ENCODE measurements at regions not wholly inside any gene's neighbourhood (a gene's known extent, or its start where the extent isn't known, plus 50 kb on each side); places are given as distances from the start of the nearest gene placed in this dataset.

DNA sequence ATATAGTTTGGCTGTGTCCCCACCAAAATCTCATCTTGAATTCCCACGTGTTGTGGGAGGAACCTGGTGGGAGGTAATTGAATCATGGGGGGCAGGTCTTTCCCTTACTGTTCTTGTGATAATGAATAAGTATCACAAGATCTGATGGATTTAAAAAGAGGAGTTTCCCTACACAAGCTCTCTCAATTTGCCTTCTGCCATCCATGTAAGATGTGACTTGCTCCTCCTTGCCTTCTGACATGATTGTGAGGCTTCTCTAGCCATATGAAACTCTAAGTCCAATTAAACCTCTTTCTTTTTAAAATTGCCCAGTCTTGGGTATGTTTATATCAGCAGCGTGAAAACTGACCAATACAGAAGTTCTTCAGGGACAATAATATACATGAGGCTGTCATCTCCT, 425.1 kb downstream of the PABPC4L start:
- peaks cover 2% of the 10 kb centered on the region for H3K9me3 Mint-ChIP-seq (ENCODE audit: unreplicated experiment)
- no peaks in the 10 kb centered on the region for H3K9me3 ChIP-seq (ENCODE audit: insufficient read depth, low read depth, low read length)
- H3K4me2 ChIP-seq (ENCODE audit: low read length): no peak overlapping the region
- H2AFZ ChIP-seq (ENCODE audit: low read depth, low read length): no peak overlapping the region
- H3K4me1 ChIP-seq (ENCODE audit: insufficient read depth, low read length): no peaks in the 10 kb centered on the region
- no peak for FAIRE-seq
- no peaks in the 10 kb centered on the region for H3K27me3 ChIP-seq (ENCODE audit: insufficient read depth, low read length)
- no peak overlapping the region for H3K27ac ChIP-seq (ENCODE audit: low read depth, low read length)
- no peak overlapping the region for H3K27ac Mint-ChIP-seq (ENCODE audit: unreplicated experiment)
- no peaks in the 10 kb centered on the region for H3K27me3 Mint-ChIP-seq (ENCODE audit: low read depth, unreplicated experiment)
- no peaks in the 10 kb centered on the region for H3K36me3 ChIP-seq (ENCODE audit: insufficient read depth, low read length)
- no peaks in the 10 kb centered on the region for H3K4me1 Mint-ChIP-seq (ENCODE audit: low read depth, unreplicated experiment)
- no peaks in the 10 kb centered on the region for H4K20me1 ChIP-seq (ENCODE audit: insufficient read depth, low read length)
- no peaks in the 10 kb centered on the region for H3K79me2 ChIP-seq (ENCODE audit: insufficient read depth, low read length)
- H3K36me3 Mint-ChIP-seq (ENCODE audit: low read depth, unreplicated experiment): no peaks in the 10 kb centered on the region
- TF ChIP-seq EZH2 (IDR thresholded peaks at IDR 0.05; ENCODE audit: insufficient read depth, low read length) (no peak), CTCF (IDR thresholded peaks at IDR 0.05; ENCODE audit: insufficient read depth, low read depth, low read length) (no peak)
- no peak overlapping the region for H3K4me3 Mint-ChIP-seq (ENCODE audit: unreplicated experiment)
- H3K4me3 ChIP-seq (ENCODE audit: insufficient read depth, low read depth, low read length): no peak overlapping the region
- no peak overlapping the region for H3K9ac ChIP-seq (ENCODE audit: low read length)
- DNase-seq (ENCODE audit: low read depth): no peak

- no peak overlapping the region for H3K4me2 ChIP-seq (ENCODE audit: low read length)
- peaks cover 8% of the 10 kb centered on the region for H3K9me3 Mint-ChIP-seq (ENCODE audit: unreplicated experiment)
- H3K27ac ChIP-seq (ENCODE audit: low read depth, low read length): no peak overlapping the region
- no peak overlapping the region for H3K4me3 Mint-ChIP-seq (ENCODE audit: unreplicated experiment)
- TF ChIP-seq CTCF (IDR thresholded peaks at IDR 0.05; ENCODE audit: insufficient read depth, low read depth, low read length) (no peak), EZH2 (IDR thresholded peaks at IDR 0.05; ENCODE audit: insufficient read depth, low read length) (no peak)
- no peaks in the 10 kb centered on the region for H4K20me1 ChIP-seq (ENCODE audit: insufficient read depth, low read length)
- H2AFZ ChIP-seq (ENCODE audit: low read depth, low read length): no peak overlapping the region
- no peaks in the 10 kb centered on the region for H3K4me1 Mint-ChIP-seq (ENCODE audit: low read depth, unreplicated experiment)
- no peaks in the 10 kb centered on the region for H3K4me1 ChIP-seq (ENCODE audit: insufficient read depth, low read length)
- H3K27me3 Mint-ChIP-seq (ENCODE audit: low read depth, unreplicated experiment): no peaks in the 10 kb centered on the region
- no peaks in the 10 kb centered on the region for H3K79me2 ChIP-seq (ENCODE audit: insufficient read depth, low read length)
- no peak overlapping the region for H3K9ac ChIP-seq (ENCODE audit: low read length)
- FAIRE-seq (no peak), DNase-seq (ENCODE audit: low read depth) (peak; percentile 60)
- H3K36me3 ChIP-seq (ENCODE audit: insufficient read depth, low read length): no peaks in the 10 kb centered on the region
- no peak overlapping the region for H3K27ac Mint-ChIP-seq (ENCODE audit: unreplicated experiment)
- H3K4me3 ChIP-seq (ENCODE audit: insufficient read depth, low read depth, low read length): no peak overlapping the region
- H3K27me3 ChIP-seq (ENCODE audit: insufficient read depth, low read length): no peaks in the 10 kb centered on the region
- H3K36me3 Mint-ChIP-seq (ENCODE audit: low read depth, unreplicated experiment): no peaks in the 10 kb centered on the region
- H3K9me3 ChIP-seq (ENCODE audit: insufficient read depth, low read depth, low read length): no peaks in the 10 kb centered on the region
Measured at GRCh38 chr4:133775881-133776280, 425.7 kb downstream of the PABPC4L start.

DNA sequence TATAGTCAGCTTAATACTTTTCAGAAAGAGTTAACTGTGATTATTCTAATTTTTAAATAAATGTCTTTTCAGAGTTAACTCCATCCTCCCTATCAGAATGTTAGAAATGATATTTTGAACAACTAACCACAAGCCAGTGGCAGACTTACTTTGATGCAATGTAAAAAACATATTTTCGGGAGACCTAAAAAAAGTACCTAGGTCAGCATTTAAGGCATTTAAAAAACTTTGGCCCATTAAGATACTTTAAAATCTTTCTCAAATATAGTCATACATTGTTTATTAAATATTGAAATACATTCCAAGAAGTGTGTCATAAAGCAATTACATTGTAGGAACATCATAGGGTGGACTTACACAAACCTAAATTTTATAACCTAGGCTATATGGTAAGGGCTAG, 426.1 kb downstream of the PABPC4L start:
- TF ChIP-seq CTCF (IDR thresholded peaks at IDR 0.05; ENCODE audit: insufficient read depth, low read depth, low read length): no peak
- no peak for TF ChIP-seq EZH2 (IDR thresholded peaks at IDR 0.05; ENCODE audit: insufficient read depth, low read length)
- H3K4me1 ChIP-seq (ENCODE audit: insufficient read depth, low read length): no peaks in the 10 kb centered on the region
- DNase-seq (ENCODE audit: low read depth) (no peak), FAIRE-seq (no peak)
- H3K9ac ChIP-seq (ENCODE audit: low read length): no peak overlapping the region
- H3K36me3 ChIP-seq (ENCODE audit: insufficient read depth, low read length): no peaks in the 10 kb centered on the region
- no peaks in the 10 kb centered on the region for H4K20me1 ChIP-seq (ENCODE audit: insufficient read depth, low read length)
- H2AFZ ChIP-seq (ENCODE audit: low read depth, low read length): no peak overlapping the region
- H3K9me3 Mint-ChIP-seq (ENCODE audit: unreplicated experiment): peaks cover 11% of the 10 kb centered on the region
- H3K27me3 ChIP-seq (ENCODE audit: insufficient read depth, low read length): no peaks in the 10 kb centered on the region
- H3K36me3 Mint-ChIP-seq (ENCODE audit: low read depth, unreplicated experiment): no peaks in the 10 kb centered on the region
- no peaks in the 10 kb centered on the region for H3K4me1 Mint-ChIP-seq (ENCODE audit: low read depth, unreplicated experiment)
- H3K27ac Mint-ChIP-seq (ENCODE audit: unreplicated experiment): no peak overlapping the region
- no peaks in the 10 kb centered on the region for H3K27me3 Mint-ChIP-seq (ENCODE audit: low read depth, unreplicated experiment)
- no peak overlapping the region for H3K4me3 ChIP-seq (ENCODE audit: insufficient read depth, low read depth, low read length)
- H3K27ac ChIP-seq (ENCODE audit: low read depth, low read length): no peak overlapping the region
- H3K9me3 ChIP-seq (ENCODE audit: insufficient read depth, low read depth, low read length): no peaks in the 10 kb centered on the region
- H3K79me2 ChIP-seq (ENCODE audit: insufficient read depth, low read length): no peaks in the 10 kb centered on the region
- no peak overlapping the region for H3K4me2 ChIP-seq (ENCODE audit: low read length)
- H3K4me3 Mint-ChIP-seq (ENCODE audit: unreplicated experiment): no peak overlapping the region
